SU-DHL-6 (cell line): ENCODE measurements at regions not wholly inside any gene's neighbourhood (a gene's known extent, or its start where the extent isn't known, plus 50 kb on each side); places are given as distances from the start of the nearest gene placed in this dataset.

Experiments used
- H2AFZ ChIP-seq: fragments of 200-600 bp; sonication (generic); 2 replicates; pipeline ENCODE4 v1.6.1; 2014; ENCODE audit warnings: low read depth, mild to moderate bottlenecking, moderate library complexity, mixed read lengths, antibody characterized with exemption, low read length; ENCODE audit not compliant: severe bottlenecking
- H3F3A ChIP-seq: fragments of 200-600 bp; shearing (Covaris generic); 2 replicates; pipeline ENCODE4 v1.6.0; 2016; ENCODE audit warnings: antibody characterized with exemption, mild to moderate bottlenecking; ENCODE audit not compliant: insufficient read depth
- H3K27ac ChIP-seq: fragments of 200-600 bp; sonication (generic); 2 replicates; pipeline ENCODE4 v1.5.1; 2016; ENCODE audit warnings: low read depth, mild to moderate bottlenecking, low read length, moderate library complexity, mixed read lengths
- H3K27me3 ChIP-seq: fragments of 200-600 bp; sonication (generic), shearing (Covaris generic); 2 replicates; pipeline ENCODE4 v1.6.0; 2014; ENCODE audit warnings: mild to moderate bottlenecking, low read length
- H3K36me3 ChIP-seq: fragments of 200-600 bp; sonication (generic); 2 replicates; pipeline ENCODE4 v1.6.1; 2014; ENCODE audit warnings: mild to moderate bottlenecking, low read length, mixed read lengths
- H3K4me2 ChIP-seq: fragments of 300-600, 200-600 bp; shearing (Covaris generic), sonication (generic); 2 replicates; pipeline ENCODE4 v1.6.0; 2014; ENCODE audit warnings: low read length, low read depth, mild to moderate bottlenecking; ENCODE audit not compliant: poor library complexity, severe bottlenecking
- H3K4me3 ChIP-seq: fragments of 200-600 bp; sonication (generic); 2 replicates; pipeline ENCODE4 v1.5.1; 2014; ENCODE audit warnings: antibody characterized with exemption, low read length, mild to moderate bottlenecking, mixed read lengths; ENCODE audit not compliant: insufficient read depth, poor library complexity, severe bottlenecking
- H3K79me2 ChIP-seq: fragments of 200-600 bp; sonication (generic); 2 replicates; pipeline ENCODE4 v1.6.1; 2014; ENCODE audit warnings: mild to moderate bottlenecking, low read length, moderate library complexity; ENCODE audit not compliant: insufficient read depth
- H3K9ac ChIP-seq: fragments of 200-600 bp; sonication (generic); 2 replicates; pipeline ENCODE4 v1.7.0; 2014; ENCODE audit warnings: mild to moderate bottlenecking, low read length
- H3K9me2 ChIP-seq: fragments of 200-600 bp; sonication (generic); replicated peaks from 2 replicates; pipeline ENCODE4 v1.6.1; 2014; ENCODE audit warnings: low read length; ENCODE audit not compliant: insufficient read depth
- H3K9me3 ChIP-seq: fragments of 200-600 bp; sonication (generic); 2 replicates; pipeline ENCODE4 v1.6.1; 2014; ENCODE audit warnings: low read length, mixed read lengths; ENCODE audit not compliant: insufficient read depth
- H4K20me1 ChIP-seq: fragments of 200-600 bp; sonication (generic); 2 replicates; pipeline ENCODE4 v1.6.1; 2014; ENCODE audit warnings: low read depth, mild to moderate bottlenecking, antibody characterized with exemption, low read length, moderate library complexity, mixed read lengths
- EZH2phosphoT487 ChIP-seq: fragments of 200-600 bp; sonication (generic), shearing (Covaris generic); conservative IDR thresholded peaks from 2 replicates; pipeline ENCODE4 v1.6.1; 2018; ENCODE audit warnings: mild to moderate bottlenecking, antibody characterized with exemption, low read length, moderate library complexity, mixed read lengths
- TF ChIP-seq, protein P1 (sequence below): fragments of 200-600 bp; sonication (generic); IDR thresholded peaks from one replicate; pipeline ENCODE4 v1.5.1; 2017; ENCODE audit warnings: antibody characterized with exemption, mild to moderate bottlenecking, low read length, moderate library complexity; ENCODE audit not compliant: insufficient read depth, poor library complexity, severe bottlenecking

DNA sequence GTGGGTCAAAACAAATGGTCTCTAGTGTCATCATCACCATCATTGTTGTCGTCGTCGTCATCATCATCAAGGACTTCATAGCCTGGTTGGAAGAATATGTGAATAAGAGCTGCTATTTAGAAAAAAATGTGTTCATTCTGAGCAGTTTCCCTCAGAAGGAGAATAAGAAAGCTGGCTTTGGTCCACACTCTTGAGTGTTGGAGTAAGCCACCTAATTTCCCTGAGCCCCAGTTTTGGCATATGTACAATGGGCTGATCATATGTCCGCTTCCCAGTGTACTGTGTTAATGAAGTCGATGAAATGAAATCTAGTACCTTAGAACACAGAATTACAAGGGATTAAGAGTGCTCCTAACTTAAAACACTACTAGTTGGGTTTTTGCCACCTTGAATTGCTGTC, 545.5 kb downstream of the CCDC171 start:
- Histone ChIP-seq H3K4me2 (no peak overlapping the region), H3F3A (no peaks in the 10 kb centered on the region), H3K9me3 (no peaks in the 10 kb centered on the region), H3K27ac (no peak overlapping the region), H2AFZ (no peak overlapping the region), H4K20me1 (no peaks in the 10 kb centered on the region), H3K9ac (no peak overlapping the region), H3K4me3 (no peak overlapping the region), H3K27me3 (no peaks in the 10 kb centered on the region; the same call in 1 of the 2 replicates), H3K79me2 (no peaks in the 10 kb centered on the region), H3K9me2 (no peaks in the 10 kb centered on the region), H3K36me3 (no peaks in the 10 kb centered on the region)
- TF ChIP-seq, protein P1, sequence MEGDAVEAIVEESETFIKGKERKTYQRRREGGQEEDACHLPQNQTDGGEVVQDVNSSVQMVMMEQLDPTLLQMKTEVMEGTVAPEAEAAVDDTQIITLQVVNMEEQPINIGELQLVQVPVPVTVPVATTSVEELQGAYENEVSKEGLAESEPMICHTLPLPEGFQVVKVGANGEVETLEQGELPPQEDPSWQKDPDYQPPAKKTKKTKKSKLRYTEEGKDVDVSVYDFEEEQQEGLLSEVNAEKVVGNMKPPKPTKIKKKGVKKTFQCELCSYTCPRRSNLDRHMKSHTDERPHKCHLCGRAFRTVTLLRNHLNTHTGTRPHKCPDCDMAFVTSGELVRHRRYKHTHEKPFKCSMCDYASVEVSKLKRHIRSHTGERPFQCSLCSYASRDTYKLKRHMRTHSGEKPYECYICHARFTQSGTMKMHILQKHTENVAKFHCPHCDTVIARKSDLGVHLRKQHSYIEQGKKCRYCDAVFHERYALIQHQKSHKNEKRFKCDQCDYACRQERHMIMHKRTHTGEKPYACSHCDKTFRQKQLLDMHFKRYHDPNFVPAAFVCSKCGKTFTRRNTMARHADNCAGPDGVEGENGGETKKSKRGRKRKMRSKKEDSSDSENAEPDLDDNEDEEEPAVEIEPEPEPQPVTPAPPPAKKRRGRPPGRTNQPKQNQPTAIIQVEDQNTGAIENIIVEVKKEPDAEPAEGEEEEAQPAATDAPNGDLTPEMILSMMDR: no peak
- no peak for TF ChIP-seq EZH2phosphoT487

- H3K27ac ChIP-seq: no peak overlapping the region
- H3K79me2 ChIP-seq: no peaks in the 10 kb centered on the region
- H3K27me3 ChIP-seq: no peaks in the 10 kb centered on the region; the same call in 1 of the 2 replicates
- no peak overlapping the region for H3K9ac ChIP-seq
- no peak overlapping the region for H3K4me2 ChIP-seq
- no peaks in the 10 kb centered on the region for H4K20me1 ChIP-seq
- H3F3A ChIP-seq: no peaks in the 10 kb centered on the region
- H2AFZ ChIP-seq: no peak overlapping the region
- no peak for TF ChIP-seq EZH2phosphoT487
- TF ChIP-seq, protein P1: no peak
- no peak overlapping the region for H3K4me3 ChIP-seq
- H3K9me3 ChIP-seq: no peaks in the 10 kb centered on the region
- H3K36me3 ChIP-seq: no peaks in the 10 kb centered on the region
- H3K9me2 ChIP-seq: no peaks in the 10 kb centered on the region
Observed at GRCh38 chr9:16099732-16100536, 547.1 kb downstream of the CCDC171 start.

- Histone ChIP-seq H3K9me3 (no peaks in the 10 kb centered on the region), H3K27me3 (no peaks in the 10 kb centered on the region; the same call in 1 of the 2 replicates), H3K9me2 (no peaks in the 10 kb centered on the region), H3K4me2 (no peak overlapping the region), H4K20me1 (no peaks in the 10 kb centered on the region), H3K27ac (no peak overlapping the region), H3K4me3 (no peak overlapping the region), H3K36me3 (no peaks in the 10 kb centered on the region), H2AFZ (no peak overlapping the region), H3K9ac (no peak overlapping the region), H3K79me2 (no peaks in the 10 kb centered on the region), H3F3A (no peaks in the 10 kb centered on the region)
- no peak for TF ChIP-seq EZH2phosphoT487
- TF ChIP-seq, protein P1: no peak
Observed at GRCh38 chr9:16100537-16101091, 547.8 kb downstream of the CCDC171 start.
